A673 (cell line): ENCODE measurements at regions not wholly inside any gene's neighbourhood (a gene's known extent, or its start where the extent isn't known, plus 50 kb on each side); places are given as distances from the start of the nearest gene placed in this dataset.

Experiments
- EZH2 ChIP-seq: fragments of 200-600 bp; sonication (generic); IDR thresholded peaks from 2 replicates; pipeline ENCODE4 v1.6.1; 2017; ENCODE audit warnings: borderline replicate concordance, low read depth, mild to moderate bottlenecking, mixed read lengths, antibody characterized with exemption, low read length; ENCODE audit not compliant: poor library complexity, severe bottlenecking
- TF ChIP-seq, protein P1 (sequence below): fragments of 300-800, 200-600 bp; sonication (generic); conservative IDR thresholded peaks from 2 replicates; pipeline ENCODE4 v1.5.1; 2017; ENCODE audit warnings: low read depth, mild to moderate bottlenecking, antibody characterized with exemption, low read length, moderate library complexity, mixed read lengths

DNA sequence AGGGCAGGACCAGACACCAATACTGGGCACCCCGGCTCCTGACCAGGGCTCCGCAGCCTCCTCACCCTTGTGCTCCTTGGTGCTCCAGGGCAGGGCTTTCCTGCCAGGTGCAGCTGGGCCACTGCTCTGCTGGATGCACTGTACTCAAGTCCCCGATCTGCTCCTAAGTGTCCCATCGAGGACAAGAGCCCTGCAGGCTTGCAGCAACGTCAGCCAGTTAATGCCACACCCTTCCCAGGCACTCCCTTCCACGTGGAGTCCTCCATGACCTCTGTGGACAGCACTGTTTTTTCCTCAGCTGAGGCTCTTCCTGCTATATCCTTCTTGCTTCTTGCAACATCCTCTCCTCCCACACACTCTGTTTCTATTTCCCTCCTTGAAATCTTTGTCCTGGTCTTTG is 94.0 kb upstream of the NGF start:
- TF ChIP-seq, protein P1, sequence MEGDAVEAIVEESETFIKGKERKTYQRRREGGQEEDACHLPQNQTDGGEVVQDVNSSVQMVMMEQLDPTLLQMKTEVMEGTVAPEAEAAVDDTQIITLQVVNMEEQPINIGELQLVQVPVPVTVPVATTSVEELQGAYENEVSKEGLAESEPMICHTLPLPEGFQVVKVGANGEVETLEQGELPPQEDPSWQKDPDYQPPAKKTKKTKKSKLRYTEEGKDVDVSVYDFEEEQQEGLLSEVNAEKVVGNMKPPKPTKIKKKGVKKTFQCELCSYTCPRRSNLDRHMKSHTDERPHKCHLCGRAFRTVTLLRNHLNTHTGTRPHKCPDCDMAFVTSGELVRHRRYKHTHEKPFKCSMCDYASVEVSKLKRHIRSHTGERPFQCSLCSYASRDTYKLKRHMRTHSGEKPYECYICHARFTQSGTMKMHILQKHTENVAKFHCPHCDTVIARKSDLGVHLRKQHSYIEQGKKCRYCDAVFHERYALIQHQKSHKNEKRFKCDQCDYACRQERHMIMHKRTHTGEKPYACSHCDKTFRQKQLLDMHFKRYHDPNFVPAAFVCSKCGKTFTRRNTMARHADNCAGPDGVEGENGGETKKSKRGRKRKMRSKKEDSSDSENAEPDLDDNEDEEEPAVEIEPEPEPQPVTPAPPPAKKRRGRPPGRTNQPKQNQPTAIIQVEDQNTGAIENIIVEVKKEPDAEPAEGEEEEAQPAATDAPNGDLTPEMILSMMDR: no peak
- TF ChIP-seq EZH2: no peak
